OCI-LY1 (cell line): ENCODE measurements at regions not wholly inside any gene's neighbourhood (a gene's known extent, or its start where the extent isn't known, plus 50 kb on each side); places are given as distances from the start of the nearest gene placed in this dataset.

Experiments used
- H2AFZ ChIP-seq: fragments of 200-600 bp; sonication (generic), shearing (Covaris generic); 2 replicates; pipeline ENCODE4 v1.6.0; 2014; ENCODE audit warnings: antibody characterized with exemption, mild to moderate bottlenecking, low read length
- H3F3A ChIP-seq: fragments of 200-600 bp; sonication (generic), shearing (Covaris generic); 2 replicates; pipeline ENCODE4 v1.6.0; 2014; ENCODE audit warnings: mild to moderate bottlenecking, antibody characterized with exemption, low read length, moderate library complexity; ENCODE audit not compliant: insufficient read depth
- H3K27ac ChIP-seq: fragments of 200-600 bp; sonication (generic); 2 replicates; pipeline ENCODE4 v1.5.1; 2014; ENCODE audit warnings: low read length, mixed run types, mild to moderate bottlenecking, low read depth; ENCODE audit not compliant: poor library complexity, severe bottlenecking
- H3K27me3 ChIP-seq: fragments of 200-600 bp; sonication (generic); 2 replicates; pipeline ENCODE4 v1.6.0; 2014; ENCODE audit warnings: antibody characterized with exemption, mild to moderate bottlenecking, low read length, moderate library complexity; ENCODE audit not compliant: insufficient read depth
- H3K36me3 ChIP-seq: fragments of 200-600 bp; sonication (generic); 2 replicates; pipeline ENCODE4 v1.6.1; 2014; ENCODE audit warnings: mild to moderate bottlenecking, antibody characterized with exemption, low read length, moderate library complexity, mixed read lengths; ENCODE audit not compliant: insufficient read depth
- H3K4me1 ChIP-seq: fragments of 200-600 bp; sonication (generic); 2 replicates; pipeline ENCODE4 v1.5.1; 2014; ENCODE audit warnings: mild to moderate bottlenecking, low read length, moderate library complexity; ENCODE audit not compliant: insufficient read depth, severe bottlenecking
- H3K4me2 ChIP-seq: fragments of 200-600 bp; sonication (generic), shearing (Covaris generic); 2 replicates; pipeline ENCODE4 v1.6.1; 2014; ENCODE audit warnings: low read length
- H3K4me3 ChIP-seq: fragments of 200-600 bp; sonication (generic); 2 replicates; pipeline ENCODE4 v1.5.1; 2014; ENCODE audit warnings: low read length, low read depth, mild to moderate bottlenecking, mixed read lengths; ENCODE audit not compliant: poor library complexity, severe bottlenecking
- H3K79me2 ChIP-seq: fragments of 200-600 bp; shearing (Covaris generic); 2 replicates; pipeline ENCODE4 v1.6.1; 2016; ENCODE audit warnings: mixed run types, low read length, mixed read lengths; ENCODE audit not compliant: insufficient read depth
- H3K9ac ChIP-seq: fragments of 200-600 bp; sonication (generic), shearing (Covaris generic); 2 replicates; pipeline ENCODE4 v1.6.1; 2014; ENCODE audit warnings: mild to moderate bottlenecking, low read length, mixed read lengths
- H3K9me2 ChIP-seq: fragments of 200-600 bp; sonication (generic), shearing (Covaris generic); 2 replicates; pipeline ENCODE4 v1.6.1; 2014; ENCODE audit warnings: low read depth, mild to moderate bottlenecking, low read length, mixed read lengths
- H3K9me3 ChIP-seq: fragments of 200-600 bp; shearing (Covaris generic); 2 replicates; pipeline ENCODE4 v1.6.1; 2014; ENCODE audit warnings: low read length, mixed read lengths
- H4K20me1 ChIP-seq: fragments of 200-600 bp; sonication (generic), shearing (Covaris generic); 2 replicates; pipeline ENCODE4 v1.6.0; 2016; ENCODE audit warnings: mild to moderate bottlenecking, low read length; ENCODE audit not compliant: insufficient read depth
- EZH2 ChIP-seq: fragments of 200-600 bp; sonication (generic), shearing (Covaris generic); IDR thresholded peaks from 2 replicates; pipeline ENCODE4 v1.8.0; 2017; ENCODE audit warnings: borderline replicate concordance, mixed run types, mild to moderate bottlenecking, antibody characterized with exemption, low read length, moderate library complexity, mixed read lengths
- TF ChIP-seq, protein P1 (sequence below): fragments of 200-600 bp; sonication (generic), shearing (Covaris generic); IDR thresholded peaks from 2 replicates; pipeline ENCODE4 v1.5.1; 2017; ENCODE audit warnings: mild to moderate bottlenecking, antibody characterized with exemption, low read length, moderate library complexity, mixed read lengths

DNA sequence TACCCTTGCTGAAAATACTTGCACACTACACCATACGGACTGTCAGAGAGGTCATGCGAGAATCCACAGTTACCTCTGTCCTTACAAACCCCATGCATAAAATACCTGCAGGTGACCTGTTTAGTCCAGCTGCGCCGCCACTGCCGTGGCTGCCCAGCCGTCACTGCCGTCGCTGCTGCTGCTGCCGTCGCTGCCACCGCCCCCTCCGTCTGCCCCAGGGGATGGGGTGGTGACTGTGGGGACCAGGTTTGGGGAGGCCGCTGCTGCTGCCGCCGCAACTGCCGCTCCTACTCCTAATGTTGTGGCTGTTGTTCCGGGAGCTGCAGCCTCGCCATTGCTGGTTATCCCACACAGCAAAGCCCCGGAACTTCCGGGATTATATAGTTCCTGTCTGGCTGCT lies 141.8 kb upstream of the ZCCHC13 start:
- Histone ChIP-seq H3K9ac (no peak overlapping the region), H4K20me1 (no peaks in the 10 kb centered on the region), H3K36me3 (no peaks in the 10 kb centered on the region), H3K4me1 (no peaks in the 10 kb centered on the region), H3K79me2 (no peaks in the 10 kb centered on the region), H3K4me3 (no peak overlapping the region), H3K9me2 (no peaks in the 10 kb centered on the region), H3K4me2 (no peak overlapping the region), H3F3A (no peaks in the 10 kb centered on the region), H3K27me3 (no peaks in the 10 kb centered on the region), H3K9me3 (no peaks in the 10 kb centered on the region), H2AFZ (no peak overlapping the region), H3K27ac (no peak overlapping the region)
- no peak for TF ChIP-seq EZH2
- TF ChIP-seq, protein P1, sequence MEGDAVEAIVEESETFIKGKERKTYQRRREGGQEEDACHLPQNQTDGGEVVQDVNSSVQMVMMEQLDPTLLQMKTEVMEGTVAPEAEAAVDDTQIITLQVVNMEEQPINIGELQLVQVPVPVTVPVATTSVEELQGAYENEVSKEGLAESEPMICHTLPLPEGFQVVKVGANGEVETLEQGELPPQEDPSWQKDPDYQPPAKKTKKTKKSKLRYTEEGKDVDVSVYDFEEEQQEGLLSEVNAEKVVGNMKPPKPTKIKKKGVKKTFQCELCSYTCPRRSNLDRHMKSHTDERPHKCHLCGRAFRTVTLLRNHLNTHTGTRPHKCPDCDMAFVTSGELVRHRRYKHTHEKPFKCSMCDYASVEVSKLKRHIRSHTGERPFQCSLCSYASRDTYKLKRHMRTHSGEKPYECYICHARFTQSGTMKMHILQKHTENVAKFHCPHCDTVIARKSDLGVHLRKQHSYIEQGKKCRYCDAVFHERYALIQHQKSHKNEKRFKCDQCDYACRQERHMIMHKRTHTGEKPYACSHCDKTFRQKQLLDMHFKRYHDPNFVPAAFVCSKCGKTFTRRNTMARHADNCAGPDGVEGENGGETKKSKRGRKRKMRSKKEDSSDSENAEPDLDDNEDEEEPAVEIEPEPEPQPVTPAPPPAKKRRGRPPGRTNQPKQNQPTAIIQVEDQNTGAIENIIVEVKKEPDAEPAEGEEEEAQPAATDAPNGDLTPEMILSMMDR = no peak

DNA sequence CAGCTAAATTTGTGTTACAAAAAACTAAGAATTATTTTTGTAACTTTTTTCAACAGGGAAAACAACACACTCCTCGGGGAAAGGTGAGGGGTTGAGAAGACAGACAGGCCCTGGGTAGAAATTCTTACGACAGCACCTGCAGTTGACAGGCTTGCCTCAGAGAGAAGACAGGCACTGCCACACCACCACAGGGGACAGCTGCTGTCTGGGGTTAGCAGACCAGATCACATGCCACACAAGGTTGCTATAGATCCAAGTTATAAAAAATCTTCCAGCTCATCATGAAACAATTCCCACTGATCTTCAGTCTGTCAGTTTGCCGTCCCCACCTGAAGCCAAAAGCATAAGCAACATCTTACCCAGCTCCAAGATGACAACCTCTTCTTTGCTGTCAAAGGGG lies 143.2 kb upstream of the ZCCHC13 start:
- Histone ChIP-seq H3K9me2 (no peaks in the 10 kb centered on the region), H3K4me2 (no peak overlapping the region), H3K4me3 (no peak overlapping the region), H4K20me1 (no peaks in the 10 kb centered on the region), H3K9ac (no peak overlapping the region), H3K79me2 (no peaks in the 10 kb centered on the region), H2AFZ (no peak overlapping the region), H3K4me1 (no peaks in the 10 kb centered on the region), H3K27me3 (no peaks in the 10 kb centered on the region), H3K9me3 (no peaks in the 10 kb centered on the region), H3K27ac (no peak overlapping the region), H3K36me3 (no peaks in the 10 kb centered on the region), H3F3A (no peaks in the 10 kb centered on the region)
- no peak for TF ChIP-seq EZH2
- TF ChIP-seq, protein P1 = no peak

DNA sequence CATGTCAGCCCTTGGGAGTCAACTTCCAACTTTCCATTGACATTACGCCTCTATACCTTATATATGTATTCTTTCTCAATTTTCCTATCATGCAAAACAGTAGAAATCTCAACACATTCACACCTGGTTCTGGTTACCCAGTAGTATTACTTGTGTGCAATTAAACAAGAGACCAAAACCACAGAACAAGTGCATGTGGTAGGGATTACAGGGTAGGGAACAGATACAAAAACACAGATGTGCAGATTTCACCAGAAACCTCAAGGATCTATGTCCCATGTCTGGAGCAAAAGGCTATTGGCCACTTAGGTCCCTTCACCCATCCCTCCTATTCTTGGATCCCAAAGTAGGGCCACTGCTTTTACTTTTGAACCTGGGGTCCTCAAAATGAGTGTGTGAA lies 143.6 kb upstream of the ZCCHC13 start:
- H3K9me2 ChIP-seq = no peaks in the 10 kb centered on the region
- H3K9me3 ChIP-seq = no peaks in the 10 kb centered on the region
- no peaks in the 10 kb centered on the region for H3K36me3 ChIP-seq
- no peaks in the 10 kb centered on the region for H3K27me3 ChIP-seq
- no peak overlapping the region for H3K9ac ChIP-seq
- H3K4me3 ChIP-seq = no peak overlapping the region
- no peaks in the 10 kb centered on the region for H3K4me1 ChIP-seq
- H3F3A ChIP-seq = no peaks in the 10 kb centered on the region
- TF ChIP-seq, protein P1 = no peak
- TF ChIP-seq EZH2 = no peak
- H3K27ac ChIP-seq = no peak overlapping the region
- H3K4me2 ChIP-seq = no peak overlapping the region
- H2AFZ ChIP-seq = no peak overlapping the region
- no peaks in the 10 kb centered on the region for H3K79me2 ChIP-seq
- H4K20me1 ChIP-seq = no peaks in the 10 kb centered on the region
